K562 (cell line): ENCODE measurements at regions not wholly inside any gene's neighbourhood (a gene's known extent, or its start where the extent isn't known, plus 50 kb on each side); places are given as distances from the start of the nearest gene placed in this dataset.

Source experiments
- POLR3G ChIP-seq: IDR thresholded peaks from 2 replicates; pipeline ENCODE4 v1.6.1; 2011; ENCODE audit not compliant: insufficient read length, insufficient replicate concordance; ENCODE audit errors: extremely low read depth
- RBM34 ChIP-seq: fragments of 200-400 bp; formaldehyde crosslinking; IDR thresholded peaks from 2 replicates; pipeline ENCODE4 v1.6.1; 2018; ENCODE audit warnings: low read length, borderline replicate concordance; ENCODE audit not compliant: insufficient read depth
- SAFB2 ChIP-seq: fragments of 200-400 bp; formaldehyde crosslinking; IDR thresholded peaks from 2 replicates; pipeline ENCODE4 v1.6.1; 2018; ENCODE audit warnings: borderline replicate concordance, low read length, low read depth, moderate library complexity; ENCODE audit not compliant: severe bottlenecking
- SIN3A ChIP-seq, 2 experiments: fragments of 150-350 bp in 1 of 2; IDR thresholded peaks; 2 replicates each; pipeline ENCODE4 v1.6.1; 2011 to 2016; ENCODE audit warnings: borderline replicate concordance in 2 of 2, low read depth in 2 of 2, low read length in 2 of 2, mild to moderate bottlenecking in 2 of 2, moderate library complexity in 2 of 2; ENCODE audit not compliant: control insufficient read depth in 1 of 2
- SMARCA5 ChIP-seq: fragments of 450-650 bp; IDR thresholded peaks from 2 replicates; pipeline ENCODE4 v1.6.1; 2016
- SRSF7 ChIP-seq: fragments of 200-400 bp; formaldehyde crosslinking; optimal IDR thresholded peaks from 2 replicates; pipeline ENCODE3; 2017; ENCODE audit warnings: mild to moderate bottlenecking, low read depth, low read length
- TCF3 ChIP-seq: sonication (generic); formaldehyde crosslinking; IDR thresholded peaks from 2 replicates; pipeline ENCODE4 v1.4.0; 2020; ENCODE audit warnings: mild to moderate bottlenecking, missing genetic modification reagents
- U2AF2 ChIP-seq: fragments of 200-400 bp; formaldehyde crosslinking; optimal IDR thresholded peaks from 2 replicates; pipeline ENCODE3; 2017; ENCODE audit warnings: low read depth, mild to moderate bottlenecking, low read length
- ZKSCAN3 ChIP-seq: fragments of 250-450 bp; sonication (Bioruptor Pico); IDR thresholded peaks from 2 replicates; pipeline ENCODE4 v1.4.0; 2020
- TF ChIP-seq, protein P1 (sequence below): fragments of 450-650 bp; formaldehyde crosslinking; IDR thresholded peaks from 2 replicates; pipeline ENCODE4 v1.4.0; 2022; ENCODE audit warnings: mild to moderate bottlenecking, moderate library complexity
- TF ChIP-seq, protein P2 (sequence below), 2 experiments: fragments of 250-450 bp in 1 of 2; fragments of 450-650 bp in 1 of 2; sonication (Bioruptor Pico) in 1 of 2; IDR thresholded peaks; 2 replicates each; pipeline versions ENCODE4 v1.6.1 to v1.8.0; 2016 to 2021; ENCODE audit warnings: mild to moderate bottlenecking in 2 of 2, moderate library complexity in 2 of 2, missing compliant biosample characterization in 1 of 2, missing genetic modification characterization in 1 of 2
- TF ChIP-seq, protein P3 (sequence below), 2 experiments: IDR thresholded peaks; 2 replicates each; pipeline ENCODE4 v1.6.1; 2011; ENCODE audit warnings: borderline replicate concordance in 1 of 2, control low read depth in 1 of 2, low read depth in 1 of 2, low read length in 1 of 2, mild to moderate bottlenecking in 1 of 2, mixed read lengths in 1 of 2, moderate library complexity in 1 of 2; ENCODE audit not compliant: insufficient read depth in 1 of 2, insufficient read length in 1 of 2, poor library complexity in 1 of 2, severe bottlenecking in 1 of 2; ENCODE audit errors: extremely low read depth in 1 of 2
- TF ChIP-seq, protein P4 (sequence below): sonication (generic); formaldehyde crosslinking; IDR thresholded peaks from 2 replicates; pipeline ENCODE4 v1.8.1; 2023; ENCODE audit warnings: mild to moderate bottlenecking, missing genetic modification reagents
- TF ChIP-seq, protein P5 (sequence below): fragments of 250-450 bp; sonication (Bioruptor Pico); IDR thresholded peaks from 2 replicates; pipeline ENCODE4 v1.4.0; 2020; ENCODE audit warnings: mild to moderate bottlenecking

DNA sequence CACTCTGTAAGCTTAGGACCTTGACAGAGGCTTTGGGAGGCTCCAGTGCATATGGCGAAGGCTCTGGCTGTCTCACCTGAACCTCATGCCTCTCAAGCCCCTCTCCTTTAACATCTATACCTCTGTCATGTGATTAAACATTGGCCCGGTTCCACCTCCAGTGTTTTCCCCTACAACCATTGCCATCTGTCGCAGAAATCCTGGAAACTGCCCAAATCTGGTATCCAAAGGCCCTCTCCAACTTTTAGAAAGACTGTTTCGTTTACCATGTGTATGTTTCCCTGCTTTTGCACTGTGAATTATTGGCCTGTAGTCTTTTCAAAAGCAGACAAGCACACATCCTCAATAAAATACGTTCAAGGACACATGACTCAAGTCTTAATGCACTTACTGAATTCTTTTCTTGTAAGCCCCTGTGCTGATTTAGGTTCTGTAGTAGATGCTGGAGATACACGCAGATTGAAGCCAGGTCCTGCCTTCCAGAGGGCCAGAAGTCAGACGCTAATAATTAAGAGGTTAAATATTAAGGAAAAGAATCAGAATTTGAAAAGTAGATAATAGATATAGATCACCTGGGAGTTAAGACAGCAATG lies 386.4 kb upstream of the SLC14A2 start (continued):
- TF ChIP-seq POLR3G (no peak), U2AF2 (no peak), TCF3 (CRISPR knock-in tag) (no peak), SMARCA5 (no peak), SRSF7 (no peak), SIN3A (IDR thresholded peaks at IDR 0.05; ENCODE audit: borderline replicate concordance in 2 of 2, control insufficient read depth in 1 of 2, low read depth in 2 of 2, low read length in 2 of 2) (no peak), SAFB2 (no peak), RBM34 (no peak), ZKSCAN3 (no peak)
- TF ChIP-seq, protein P1, sequence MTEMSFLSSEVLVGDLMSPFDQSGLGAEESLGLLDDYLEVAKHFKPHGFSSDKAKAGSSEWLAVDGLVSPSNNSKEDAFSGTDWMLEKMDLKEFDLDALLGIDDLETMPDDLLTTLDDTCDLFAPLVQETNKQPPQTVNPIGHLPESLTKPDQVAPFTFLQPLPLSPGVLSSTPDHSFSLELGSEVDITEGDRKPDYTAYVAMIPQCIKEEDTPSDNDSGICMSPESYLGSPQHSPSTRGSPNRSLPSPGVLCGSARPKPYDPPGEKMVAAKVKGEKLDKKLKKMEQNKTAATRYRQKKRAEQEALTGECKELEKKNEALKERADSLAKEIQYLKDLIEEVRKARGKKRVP (CRISPR knock-in tag), result no peak
- TF ChIP-seq, protein P2, sequence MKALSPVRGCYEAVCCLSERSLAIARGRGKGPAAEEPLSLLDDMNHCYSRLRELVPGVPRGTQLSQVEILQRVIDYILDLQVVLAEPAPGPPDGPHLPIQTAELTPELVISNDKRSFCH (CRISPR knock-in tag; IDR thresholded peaks at IDR 0.05), result no peak
- TF ChIP-seq, protein P2 (tag; IDR thresholded peaks at IDR 0.05), result no peak
- TF ChIP-seq, protein P3, sequence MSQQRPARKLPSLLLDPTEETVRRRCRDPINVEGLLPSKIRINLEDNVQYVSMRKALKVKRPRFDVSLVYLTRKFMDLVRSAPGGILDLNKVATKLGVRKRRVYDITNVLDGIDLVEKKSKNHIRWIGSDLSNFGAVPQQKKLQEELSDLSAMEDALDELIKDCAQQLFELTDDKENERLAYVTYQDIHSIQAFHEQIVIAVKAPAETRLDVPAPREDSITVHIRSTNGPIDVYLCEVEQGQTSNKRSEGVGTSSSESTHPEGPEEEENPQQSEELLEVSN (IDR thresholded peaks at IDR 0.05; ENCODE audit: borderline replicate concordance in 1 of 2, extremely low read depth in 1 of 2, insufficient read depth in 1 of 2, insufficient read length in 1 of 2, low read depth in 1 of 2, low read length in 1 of 2, poor library complexity in 1 of 2, severe bottlenecking in 1 of 2), result no peak
- TF ChIP-seq, protein P4, sequence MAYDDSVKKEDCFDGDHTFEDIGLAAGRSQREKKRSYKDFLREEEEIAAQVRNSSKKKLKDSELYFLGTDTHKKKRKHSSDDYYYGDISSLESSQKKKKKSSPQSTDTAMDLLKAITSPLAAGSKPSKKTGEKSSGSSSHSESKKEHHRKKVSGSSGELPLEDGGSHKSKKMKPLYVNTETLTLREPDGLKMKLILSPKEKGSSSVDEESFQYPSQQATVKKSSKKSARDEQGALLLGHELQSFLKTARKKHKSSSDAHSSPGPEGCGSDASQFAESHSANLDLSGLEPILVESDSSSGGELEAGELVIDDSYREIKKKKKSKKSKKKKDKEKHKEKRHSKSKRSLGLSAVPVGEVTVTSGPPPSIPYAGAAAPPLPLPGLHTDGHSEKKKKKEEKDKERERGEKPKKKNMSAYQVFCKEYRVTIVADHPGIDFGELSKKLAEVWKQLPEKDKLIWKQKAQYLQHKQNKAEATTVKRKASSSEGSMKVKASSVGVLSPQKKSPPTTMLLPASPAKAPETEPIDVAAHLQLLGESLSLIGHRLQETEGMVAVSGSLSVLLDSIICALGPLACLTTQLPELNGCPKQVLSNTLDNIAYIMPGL (CRISPR knock-in tag), result no peak
- TF ChIP-seq, protein P5, sequence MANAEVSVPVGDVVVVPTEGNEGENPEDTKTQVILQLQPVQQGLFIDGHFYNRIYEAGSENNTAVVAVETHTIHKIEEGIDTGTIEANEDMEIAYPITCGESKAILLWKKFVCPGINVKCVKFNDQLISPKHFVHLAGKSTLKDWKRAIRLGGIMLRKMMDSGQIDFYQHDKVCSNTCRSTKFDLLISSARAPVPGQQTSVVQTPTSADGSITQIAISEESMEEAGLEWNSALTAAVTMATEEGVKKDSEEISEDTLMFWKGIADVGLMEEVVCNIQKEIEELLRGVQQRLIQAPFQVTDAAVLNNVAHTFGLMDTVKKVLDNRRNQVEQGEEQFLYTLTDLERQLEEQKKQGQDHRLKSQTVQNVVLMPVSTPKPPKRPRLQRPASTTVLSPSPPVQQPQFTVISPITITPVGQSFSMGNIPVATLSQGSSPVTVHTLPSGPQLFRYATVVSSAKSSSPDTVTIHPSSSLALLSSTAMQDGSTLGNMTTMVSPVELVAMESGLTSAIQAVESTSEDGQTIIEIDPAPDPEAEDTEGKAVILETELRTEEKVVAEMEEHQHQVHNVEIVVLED (CRISPR knock-in tag), result no peak
